ENCODE measurements at regions not wholly inside any gene's neighbourhood (a gene's known extent, or its start where the extent isn't known, plus 50 kb on each side); places are given as distances from the start of the nearest gene placed in this dataset.

- in situ Hi-C loops (cut with MboI): no loop called here
- H4K20me1 ChIP-seq (ENCODE audit: insufficient read depth): no peaks in the 10 kb centered on the region
- no peak for TF ChIP-seq EZH2 (IDR thresholded peaks at IDR 0.05; ENCODE audit: insufficient read depth, poor library complexity, severe bottlenecking)
- no peak for TF ChIP-seq EZH2phosphoT487 (IDR thresholded peaks at IDR 0.05; ENCODE audit: insufficient read depth, low read depth)
- no peaks in the 10 kb centered on the region for H3K4me1 ChIP-seq (ENCODE audit: insufficient read depth)
- H3K79me2 ChIP-seq (ENCODE audit: insufficient read depth): no peaks in the 10 kb centered on the region
- H3K4me3 ChIP-seq: no peak overlapping the region
- no peaks in the 10 kb centered on the region for H3K9me3 ChIP-seq (ENCODE audit: low read depth)
- H3K27ac ChIP-seq: no peak overlapping the region
- H3F3A ChIP-seq (ENCODE audit: insufficient read depth): no peaks in the 10 kb centered on the region
- no peak overlapping the region for H2AFZ ChIP-seq
- H3K4me2 ChIP-seq (ENCODE audit: unreplicated experiment): no peak overlapping the region
- no peaks in the 10 kb centered on the region for H3K9me2 ChIP-seq (ENCODE audit: insufficient read depth)
- H3K9ac ChIP-seq: no peak overlapping the region
- H3K27me3 ChIP-seq (replicated peaks; ENCODE audit: insufficient read depth): no peaks in the 10 kb centered on the region; the same call in 1 of the 2 replicates
- no peak for DNase-seq
- 40 to 41% methylated on average over 4 of the region's 4 CpGs for WGBS, 2 experiments (ENCODE audit: low coverage in 1 of 2, low lambda C conversion rate in 2 of 2, missing lambda C conversion rate in 2 of 2)
- H3K36me3 ChIP-seq (ENCODE audit: low read depth): no peaks in the 10 kb centered on the region
Observed at GRCh38 chr2:58688813-58689212, 447.7 kb upstream of the FANCL start.

- Histone ChIP-seq H3K9me3 (ENCODE audit: low read depth) (no peaks in the 10 kb centered on the region), H3K27ac (no peak overlapping the region), H4K20me1 (ENCODE audit: insufficient read depth) (no peaks in the 10 kb centered on the region), H3K4me3 (no peak overlapping the region), H3F3A (ENCODE audit: insufficient read depth) (no peaks in the 10 kb centered on the region), H3K9me2 (ENCODE audit: insufficient read depth) (no peaks in the 10 kb centered on the region), H2AFZ (no peak overlapping the region), H3K36me3 (ENCODE audit: low read depth) (no peaks in the 10 kb centered on the region), H3K4me2 (ENCODE audit: unreplicated experiment) (no peak overlapping the region), H3K9ac (no peak overlapping the region), H3K79me2 (ENCODE audit: insufficient read depth) (no peaks in the 10 kb centered on the region), H3K4me1 (ENCODE audit: insufficient read depth) (no peaks in the 10 kb centered on the region), H3K27me3 (replicated peaks; ENCODE audit: insufficient read depth) (no peaks in the 10 kb centered on the region; the same call in 1 of the 2 replicates)
- DNase-seq: no peak
- WGBS, 2 experiments (ENCODE audit: low coverage in 1 of 2, low lambda C conversion rate in 2 of 2, missing lambda C conversion rate in 2 of 2): 48 to 62% methylated on average over 1 of the region's 1 CpG
- no peak for TF ChIP-seq EZH2phosphoT487 (IDR thresholded peaks at IDR 0.05; ENCODE audit: insufficient read depth, low read depth)
- no peak for TF ChIP-seq EZH2 (IDR thresholded peaks at IDR 0.05; ENCODE audit: insufficient read depth, poor library complexity, severe bottlenecking)
- in situ Hi-C loops (cut with MboI): no loop called here
Observed at GRCh38 chr2:58686776-58687175, 445.7 kb upstream of the FANCL start.

GRCh38 chr2:58680755-58681310 is 439.7 kb upstream of the FANCL start:
- Histone ChIP-seq H3K79me2 (ENCODE audit: insufficient read depth) (no peaks in the 10 kb centered on the region), H3K4me2 (ENCODE audit: unreplicated experiment) (no peak overlapping the region), H3K4me3 (no peak overlapping the region), H3K9me3 (ENCODE audit: low read depth) (no peaks in the 10 kb centered on the region), H3K9me2 (ENCODE audit: insufficient read depth) (no peaks in the 10 kb centered on the region), H3K27me3 (replicated peaks; ENCODE audit: insufficient read depth) (no peaks in the 10 kb centered on the region), H3K36me3 (ENCODE audit: low read depth) (no peaks in the 10 kb centered on the region), H3F3A (ENCODE audit: insufficient read depth) (no peaks in the 10 kb centered on the region), H3K27ac (no peak overlapping the region), H2AFZ (no peak overlapping the region), H3K4me1 (ENCODE audit: insufficient read depth) (no peaks in the 10 kb centered on the region), H3K9ac (no peak overlapping the region), H4K20me1 (ENCODE audit: insufficient read depth) (no peaks in the 10 kb centered on the region)
- WGBS, 2 experiments (ENCODE audit: low coverage in 1 of 2, low lambda C conversion rate in 2 of 2, missing lambda C conversion rate in 2 of 2): 50 to 52% methylated on average over 1 of the region's 1 CpG
- no peak for TF ChIP-seq EZH2phosphoT487 (IDR thresholded peaks at IDR 0.05; ENCODE audit: insufficient read depth, low read depth)
- TF ChIP-seq EZH2 (IDR thresholded peaks at IDR 0.05; ENCODE audit: insufficient read depth, poor library complexity, severe bottlenecking): no peak
- peak; percentile 44 for DNase-seq
- in situ Hi-C loops (cut with MboI): no loop called here

DNA sequence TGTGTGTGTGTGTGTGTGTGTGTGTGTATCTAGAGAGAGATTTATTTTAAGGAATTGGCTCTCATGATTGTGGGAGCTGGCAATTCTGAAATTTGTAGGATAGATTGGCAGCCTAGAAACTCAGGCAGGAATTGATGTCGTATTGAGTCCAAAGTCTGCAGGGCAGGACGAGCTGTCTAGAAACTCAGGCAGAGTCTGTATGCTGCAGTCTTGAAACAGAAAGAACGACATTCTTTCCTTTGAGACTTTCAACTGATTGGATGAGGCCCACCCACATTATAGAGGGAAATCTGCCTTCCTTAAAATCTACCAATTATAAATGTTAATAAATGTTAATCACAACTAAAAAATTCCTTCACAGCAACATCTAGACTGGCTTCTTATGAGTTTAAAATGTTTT is 436.6 kb upstream of the FANCL start:
- 53 to 58% methylated on average over 3 of the region's 3 CpGs for WGBS, 2 experiments (ENCODE audit: low coverage in 1 of 2, low lambda C conversion rate in 2 of 2, missing lambda C conversion rate in 2 of 2)
- Histone ChIP-seq H3K9me3 (ENCODE audit: low read depth) (no peaks in the 10 kb centered on the region), H3K4me2 (ENCODE audit: unreplicated experiment) (no peak overlapping the region), H3F3A (ENCODE audit: insufficient read depth) (no peaks in the 10 kb centered on the region), H3K9ac (no peak overlapping the region), H3K27ac (no peak overlapping the region), H3K79me2 (ENCODE audit: insufficient read depth) (no peaks in the 10 kb centered on the region), H3K27me3 (replicated peaks; ENCODE audit: insufficient read depth) (no peaks in the 10 kb centered on the region), H3K4me3 (no peak overlapping the region), H4K20me1 (ENCODE audit: insufficient read depth) (no peaks in the 10 kb centered on the region), H3K36me3 (ENCODE audit: low read depth) (no peaks in the 10 kb centered on the region), H2AFZ (no peak overlapping the region), H3K4me1 (ENCODE audit: insufficient read depth) (no peaks in the 10 kb centered on the region), H3K9me2 (ENCODE audit: insufficient read depth) (no peaks in the 10 kb centered on the region)
- no peak for TF ChIP-seq EZH2phosphoT487 (IDR thresholded peaks at IDR 0.05; ENCODE audit: insufficient read depth, low read depth)
- no peak for TF ChIP-seq EZH2 (IDR thresholded peaks at IDR 0.05; ENCODE audit: insufficient read depth, poor library complexity, severe bottlenecking)
- in situ Hi-C loops (cut with MboI): no loop called here
- DNase-seq: no peak

GRCh38 chr2:58671675-58672074 is 430.6 kb upstream of the FANCL start:
- no peaks in the 10 kb centered on the region for H3K36me3 ChIP-seq (ENCODE audit: low read depth)
- H3F3A ChIP-seq (ENCODE audit: insufficient read depth): no peaks in the 10 kb centered on the region
- no peak overlapping the region for H3K9ac ChIP-seq
- H3K4me2 ChIP-seq (ENCODE audit: unreplicated experiment): no peak overlapping the region
- no peak for DNase-seq
- no peaks in the 10 kb centered on the region for H3K79me2 ChIP-seq (ENCODE audit: insufficient read depth)
- no peak for TF ChIP-seq EZH2phosphoT487 (IDR thresholded peaks at IDR 0.05; ENCODE audit: insufficient read depth, low read depth)
- no peak for TF ChIP-seq EZH2 (IDR thresholded peaks at IDR 0.05; ENCODE audit: insufficient read depth, poor library complexity, severe bottlenecking)
- 80 to 87% methylated on average over 2 of the region's 2 CpGs for WGBS, 2 experiments (ENCODE audit: low coverage in 1 of 2, low lambda C conversion rate in 2 of 2, missing lambda C conversion rate in 2 of 2)
- no peaks in the 10 kb centered on the region for H3K9me2 ChIP-seq (ENCODE audit: insufficient read depth)
- H3K27ac ChIP-seq: no peak overlapping the region
- no peaks in the 10 kb centered on the region for H3K4me1 ChIP-seq (ENCODE audit: insufficient read depth)
- H3K27me3 ChIP-seq (replicated peaks; ENCODE audit: insufficient read depth): no peaks in the 10 kb centered on the region
- H4K20me1 ChIP-seq (ENCODE audit: insufficient read depth): no peaks in the 10 kb centered on the region
- in situ Hi-C loops (cut with MboI): no loop called here
- H2AFZ ChIP-seq: no peak overlapping the region
- no peak overlapping the region for H3K4me3 ChIP-seq
- H3K9me3 ChIP-seq (ENCODE audit: low read depth): no peaks in the 10 kb centered on the region

Measured in GM23248 (cell line).